Endothelial cell of umbilical vein (primary cell): ENCODE measurements at regions not wholly inside any gene's neighbourhood (a gene's known extent, or its start where the extent isn't known, plus 50 kb on each side); places are given as distances from the start of the nearest gene placed in this dataset.
"Not testable (repeated sequence)": the region's sequence is repeated elsewhere in the genome, so short reads cannot be mapped to it uniquely, and the experiment has no call there.

ENCODE experiments used
- BruUV-seq: library from RNA; stranded (reverse); fragments of 400-500 nt; replicated peaks from 2 replicates; lab custom pipeline; 2021; lab: Mats Ljungman, UMichigan
- CTCF ChIA-PET: fragments of 300-600, 350-600 bp; sonication (Branson Sonifier 250); formaldehyde crosslinking; loops from one replicate; lab custom pipeline; 2021; ENCODE audit warnings: antibody characterized with exemption, inconsistent platforms; lab: Charles Lee
- POLR2A ChIA-PET: fragments of 300-600, 350-600 bp; sonication (Branson Sonifier 250); formaldehyde crosslinking; loops from one replicate; lab custom pipeline; 2021; ENCODE audit warnings: antibody characterized with exemption, inconsistent platforms; lab: Charles Lee
- DNase-seq: peaks from one replicate; pipeline ENCODE4 v3.0.0-alpha.2; 2011; ENCODE audit warnings: low read depth, low spot score
- FAIRE-seq: peaks from 2 replicates; lab custom pipeline; 2011; peaks lifted over from hg19 to GRCh38; lab: Jason Lieb, UNC
- H2AFZ ChIP-seq: 2 replicates; pipeline ENCODE4 v1.6.0; 2012; ENCODE audit warnings: low read depth, low read length, control low read depth, inconsistent platforms
- H3K27ac ChIP-seq: 2 replicates; pipeline ENCODE4 v1.5.1; 2011; ENCODE audit warnings: low read depth, mild to moderate bottlenecking, control low read depth, low read length, moderate library complexity; ENCODE audit not compliant: insufficient read depth
- H3K27me3 ChIP-seq, 2 experiments: 2 replicates each; pipeline versions ENCODE4 v1.6.0 to v1.6.1; 2011; ENCODE audit warnings: low read length in 2 of 2, mixed read lengths in 1 of 2; ENCODE audit not compliant: control insufficient read depth in 2 of 2, insufficient read depth in 2 of 2
- H3K36me3 ChIP-seq, 2 experiments: 2 replicates in 1 of 2; 3 replicates in 1 of 2; pipeline ENCODE4 v1.5.1; 2011; ENCODE audit warnings: low read length in 2 of 2, mild to moderate bottlenecking in 1 of 2, moderate library complexity in 1 of 2; ENCODE audit not compliant: control insufficient read depth in 2 of 2, insufficient read depth in 2 of 2; ENCODE audit errors: extremely low read depth in 1 of 2
- H3K4me1 ChIP-seq: 3 replicates; pipeline ENCODE4 v1.5.1; 2011; ENCODE audit warnings: mild to moderate bottlenecking, low read length; ENCODE audit not compliant: control insufficient read depth, insufficient read depth; ENCODE audit errors: extremely low read depth
- H3K4me2 ChIP-seq: 2 replicates; pipeline ENCODE4 v1.6.1; 2011; ENCODE audit warnings: low read length, control low read depth, mixed read lengths; ENCODE audit not compliant: insufficient read depth
- H3K4me3 ChIP-seq, 3 experiments: fragments of 200-600 bp in 1 of 3; sonication (generic), shearing (Covaris generic) in 1 of 3; replicated peaks in 1 of 3; 2 replicates each; pipeline ENCODE4 v1.5.1; 2011 to 2016; ENCODE audit warnings: control low read depth in 3 of 3, low read length in 3 of 3, mild to moderate bottlenecking in 2 of 3, inconsistent platforms in 1 of 3, low read depth in 1 of 3, moderate library complexity in 1 of 3; ENCODE audit not compliant: insufficient read depth in 1 of 3
- H3K79me2 ChIP-seq: 2 replicates; pipeline ENCODE4 v1.6.0; 2012; ENCODE audit warnings: low read length, inconsistent platforms; ENCODE audit not compliant: control insufficient read depth, insufficient read depth
- H3K9ac ChIP-seq: replicated peaks from 2 replicates; pipeline ENCODE3; 2011; ENCODE audit warnings: low read length, control low read depth; ENCODE audit not compliant: insufficient read depth; ENCODE audit errors: extremely low read depth
- H3K9me1 ChIP-seq: replicated peaks from 3 replicates; pipeline ENCODE4 v1.6.0; 2011; ENCODE audit warnings: mild to moderate bottlenecking, low read length; ENCODE audit not compliant: control insufficient read depth, insufficient read depth; ENCODE audit errors: extremely low read depth
- H3K9me3 ChIP-seq: replicated peaks from 2 replicates; pipeline ENCODE4 v1.5.1; 2012; ENCODE audit warnings: low read length, inconsistent platforms; ENCODE audit not compliant: control insufficient read depth, insufficient read depth
- H4K20me1 ChIP-seq: replicated peaks from 2 replicates; pipeline ENCODE3; 2011; ENCODE audit warnings: mild to moderate bottlenecking, low read length; ENCODE audit not compliant: control insufficient read depth, insufficient read depth; ENCODE audit errors: extremely low read depth
- EZH2 ChIP-seq: IDR thresholded peaks from 2 replicates; pipeline ENCODE4 v1.6.1; 2012; ENCODE audit warnings: borderline replicate concordance, low read depth, mild to moderate bottlenecking, moderate library complexity, low read length, inconsistent platforms; ENCODE audit not compliant: severe bottlenecking
- GATA2 ChIP-seq: IDR thresholded peaks from 2 replicates; pipeline ENCODE4 v1.7.0; 2011; ENCODE audit warnings: low read depth, mild to moderate bottlenecking, moderate library complexity, mixed read lengths, low read length; ENCODE audit not compliant: insufficient read length, insufficient read depth
- JUN ChIP-seq: IDR thresholded peaks from 2 replicates; pipeline ENCODE4 v1.6.1; 2011; ENCODE audit warnings: borderline replicate concordance, low read depth; ENCODE audit not compliant: insufficient read length, insufficient read depth
- MYC ChIP-seq: IDR thresholded peaks from one replicate; pipeline ENCODE4 v1.6.1; 2011; ENCODE audit warnings: mild to moderate bottlenecking, low read depth, low read length
- POLR2A ChIP-seq: IDR thresholded peaks from 2 replicates; pipeline ENCODE4 v1.6.1; 2012; ENCODE audit warnings: low read depth, mild to moderate bottlenecking, control low read depth, low read length
- dilution Hi-C: fragments of 300-500 bp; cut with MboI; formaldehyde crosslinking; loops from one replicate; pipeline ENCODE4 v1.15.0; 2019; ENCODE audit warnings: low sequenced_read_pairs; ENCODE audit not compliant: extremely low pct_ligation_motif_present
- intact Hi-C: fragments of 100-400 bp; cut with micrococcal nuclease; formaldehyde crosslinking; loops from one replicate; pipeline ENCODE4 v1.10.0; 2022

DNA sequence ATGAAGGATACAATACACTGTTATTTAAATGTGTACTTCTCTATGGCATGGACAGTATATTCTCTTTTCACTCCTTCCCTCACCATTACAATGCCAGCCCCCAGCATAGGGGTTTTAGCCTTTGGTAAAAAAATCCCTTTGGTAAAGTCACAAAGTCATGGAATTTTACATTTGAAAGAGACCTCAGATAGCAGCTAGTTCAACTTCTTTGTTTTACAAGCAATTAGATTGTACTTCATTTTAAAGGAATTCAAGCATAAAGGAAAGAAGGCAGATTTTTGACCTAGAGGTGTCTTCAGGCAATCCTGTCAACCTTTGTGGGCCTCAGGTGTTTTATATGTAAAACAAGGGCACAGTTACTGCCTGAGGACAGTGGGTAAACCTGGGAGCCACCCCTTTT lies 1188.4 kb upstream of the AUTS2 start:
- Histone ChIP-seq H3K4me2 (no peak overlapping the region), H3K4me3 (no peak overlapping the region), H3K27ac (no peak overlapping the region), H2AFZ (no peak overlapping the region), H3K79me2 (no peaks in the 10 kb centered on the region), H3K36me3 (no peaks in the 10 kb centered on the region), H3K9ac (no peak overlapping the region), H3K27me3 (no peaks in the 10 kb centered on the region), H4K20me1 (no peaks in the 10 kb centered on the region), H3K9me3 (peaks cover 2% of the 10 kb centered on the region), H3K4me1 (no peaks in the 10 kb centered on the region), H3K9me1 (no peaks in the 10 kb centered on the region)
- DNase-seq, result no peak
- dilution Hi-C loops, result no loop called here
- ChIA-PET CTCF (no interaction called here), POLR2A (no interaction called here)
- intact Hi-C loops, result no loop called here
- BruUV-seq, result no TSS peak
- TF ChIP-seq POLR2A (no peak), EZH2 (no peak), GATA2 (no peak), JUN (no peak), MYC (no peak)
- no peak for FAIRE-seq

DNA sequence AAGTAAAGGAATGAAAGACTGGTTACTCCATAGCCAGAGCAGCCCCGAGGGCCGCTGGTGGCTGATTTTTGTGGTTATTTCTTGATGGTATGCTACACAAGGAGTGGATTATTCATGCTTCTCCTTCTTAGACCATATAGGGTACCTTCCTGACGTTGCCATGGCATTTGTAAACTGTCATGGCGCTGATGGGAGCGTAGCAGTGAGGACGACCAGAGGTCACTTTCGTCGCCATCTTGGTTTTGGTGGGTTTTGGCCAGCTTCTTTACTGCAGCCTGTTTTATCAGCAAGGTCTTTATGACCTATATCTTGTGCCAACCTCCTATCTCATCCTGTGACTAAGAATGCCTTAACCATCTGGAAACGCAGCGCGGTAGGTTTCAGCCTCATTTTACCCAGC lies 1187.6 kb upstream of the AUTS2 start:
- not testable (repeated sequence) for BruUV-seq, FAIRE-seq

More for the DNA sequence above, 1187.6 kb upstream of the AUTS2 start:
- CTCF ChIA-PET, DNase-seq, H3K9me3 ChIP-seq, H3K27ac ChIP-seq, H2AFZ ChIP-seq, H3K4me3 ChIP-seq, H4K20me1 ChIP-seq, intact Hi-C loops, H3K36me3 ChIP-seq, POLR2A ChIA-PET, H3K79me2 ChIP-seq, H3K9me1 ChIP-seq, H3K9ac ChIP-seq, H3K27me3 ChIP-seq, dilution Hi-C loops, H3K4me1 ChIP-seq, H3K4me2 ChIP-seq: not testable (repeated sequence)
